Neutrophil (primary cell): ENCODE measurements at regions not wholly inside any gene's neighbourhood (a gene's known extent, or its start where the extent isn't known, plus 50 kb on each side); places are given as distances from the start of the nearest gene placed in this dataset.

ENCODE experiments used
- H3K27ac ChIP-seq: fragments of 200-600 bp; sonication (generic); 2 replicates; pipeline ENCODE4 v1.5.1; 2016; ENCODE audit warnings: mild to moderate bottlenecking, moderate library complexity
- H3K27me3 ChIP-seq: fragments of 200-600 bp; sonication (generic); 2 replicates; pipeline ENCODE4 v1.6.0; 2016; ENCODE audit warnings: mild to moderate bottlenecking
- H3K36me3 ChIP-seq: fragments of 200-600 bp; sonication (generic); 2 replicates; pipeline ENCODE4 v1.5.1; 2017
- H3K4me1 ChIP-seq, 2 experiments: fragments of 200-600 bp in 1 of 2; sonication (generic) in 1 of 2; 1 replicate in 1 of 2; 2 replicates in 1 of 2; pipeline versions ENCODE4 v1.5.1 to v1.6.1; 2013 to 2016; ENCODE audit warnings: low read depth in 1 of 2, low read length in 1 of 2, mild to moderate bottlenecking in 1 of 2, moderate library complexity in 1 of 2; ENCODE audit not compliant: control insufficient read depth in 1 of 2, insufficient read depth in 1 of 2
- H3K4me3 ChIP-seq, 2 experiments: fragments of 200-600 bp in 1 of 2; sonication (generic) in 1 of 2; 1 replicate in 1 of 2; 2 replicates in 1 of 2; pipeline ENCODE4 v1.5.1; 2013 to 2016; ENCODE audit warnings: low read depth in 1 of 2, low read length in 1 of 2, mild to moderate bottlenecking in 1 of 2, moderate library complexity in 1 of 2
- H3K9me3 ChIP-seq: fragments of 200-600 bp; sonication (generic); 2 replicates; pipeline ENCODE4 v1.5.1; 2016
- TF ChIP-seq, protein P1 (sequence below): fragments of 200-600 bp; sonication (generic); IDR thresholded peaks from 2 replicates; pipeline ENCODE4 v1.5.1; 2016; ENCODE audit warnings: antibody characterized with exemption

DNA sequence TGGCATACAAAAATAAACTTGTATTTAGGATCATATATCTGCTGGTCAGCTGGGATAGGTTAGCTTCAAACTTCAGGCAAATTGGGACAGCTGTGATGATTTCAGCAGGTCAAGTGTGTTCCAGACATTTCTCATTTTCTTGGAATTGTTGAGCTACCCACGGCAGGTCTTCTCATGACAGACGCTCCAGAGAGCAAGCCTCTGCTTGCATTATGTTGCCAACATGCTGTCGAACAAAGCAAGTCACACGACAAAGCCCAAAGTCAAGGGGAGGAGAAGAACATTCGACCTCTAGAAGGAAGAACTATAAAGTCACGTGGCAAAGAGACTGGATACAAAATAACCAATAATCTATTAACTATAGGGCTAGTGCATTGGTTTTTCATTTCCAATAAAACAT is 103.5 kb downstream of the RAB18 start:
- H3K9me3 ChIP-seq, result no peaks in the 10 kb centered on the region
- H3K36me3 ChIP-seq, result no peaks in the 10 kb centered on the region
- no peak overlapping the region for H3K4me3 ChIP-seq
- TF ChIP-seq, protein P1, sequence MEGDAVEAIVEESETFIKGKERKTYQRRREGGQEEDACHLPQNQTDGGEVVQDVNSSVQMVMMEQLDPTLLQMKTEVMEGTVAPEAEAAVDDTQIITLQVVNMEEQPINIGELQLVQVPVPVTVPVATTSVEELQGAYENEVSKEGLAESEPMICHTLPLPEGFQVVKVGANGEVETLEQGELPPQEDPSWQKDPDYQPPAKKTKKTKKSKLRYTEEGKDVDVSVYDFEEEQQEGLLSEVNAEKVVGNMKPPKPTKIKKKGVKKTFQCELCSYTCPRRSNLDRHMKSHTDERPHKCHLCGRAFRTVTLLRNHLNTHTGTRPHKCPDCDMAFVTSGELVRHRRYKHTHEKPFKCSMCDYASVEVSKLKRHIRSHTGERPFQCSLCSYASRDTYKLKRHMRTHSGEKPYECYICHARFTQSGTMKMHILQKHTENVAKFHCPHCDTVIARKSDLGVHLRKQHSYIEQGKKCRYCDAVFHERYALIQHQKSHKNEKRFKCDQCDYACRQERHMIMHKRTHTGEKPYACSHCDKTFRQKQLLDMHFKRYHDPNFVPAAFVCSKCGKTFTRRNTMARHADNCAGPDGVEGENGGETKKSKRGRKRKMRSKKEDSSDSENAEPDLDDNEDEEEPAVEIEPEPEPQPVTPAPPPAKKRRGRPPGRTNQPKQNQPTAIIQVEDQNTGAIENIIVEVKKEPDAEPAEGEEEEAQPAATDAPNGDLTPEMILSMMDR, result no peak
- H3K27ac ChIP-seq, result no peak overlapping the region
- peaks cover 4 to 16% of the 10 kb centered on the region in 2 experiments for H3K4me1 ChIP-seq
- peaks cover 15% of the 10 kb centered on the region for H3K27me3 ChIP-seq

DNA sequence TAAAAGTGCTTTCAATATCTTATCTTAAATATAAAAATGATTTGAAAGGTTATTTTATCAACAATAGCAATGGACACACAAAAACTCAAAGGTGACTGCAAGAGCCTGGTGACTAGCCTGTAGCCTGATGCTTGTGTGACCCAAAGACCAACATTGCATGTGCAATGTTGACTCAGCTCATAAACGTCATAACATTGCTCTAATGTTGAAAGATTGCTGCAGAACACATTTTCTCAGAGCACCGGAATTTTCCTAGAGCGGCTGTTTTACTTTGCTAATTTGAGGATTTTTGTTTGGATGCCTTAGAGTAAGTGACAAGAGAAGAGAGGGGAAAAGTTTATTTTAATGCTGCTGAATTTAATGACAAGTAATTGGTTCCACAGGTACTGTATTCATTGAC is 107.1 kb downstream of the RAB18 start:
- Histone ChIP-seq H3K9me3 (no peaks in the 10 kb centered on the region), H3K27me3 (peaks cover 17% of the 10 kb centered on the region), H3K4me3 (no peak overlapping the region), H3K36me3 (no peaks in the 10 kb centered on the region), H3K4me1 (peaks cover 4 to 23% of the 10 kb centered on the region in 2 experiments), H3K27ac (no peak overlapping the region)
- TF ChIP-seq, protein P1, result no peak

DNA sequence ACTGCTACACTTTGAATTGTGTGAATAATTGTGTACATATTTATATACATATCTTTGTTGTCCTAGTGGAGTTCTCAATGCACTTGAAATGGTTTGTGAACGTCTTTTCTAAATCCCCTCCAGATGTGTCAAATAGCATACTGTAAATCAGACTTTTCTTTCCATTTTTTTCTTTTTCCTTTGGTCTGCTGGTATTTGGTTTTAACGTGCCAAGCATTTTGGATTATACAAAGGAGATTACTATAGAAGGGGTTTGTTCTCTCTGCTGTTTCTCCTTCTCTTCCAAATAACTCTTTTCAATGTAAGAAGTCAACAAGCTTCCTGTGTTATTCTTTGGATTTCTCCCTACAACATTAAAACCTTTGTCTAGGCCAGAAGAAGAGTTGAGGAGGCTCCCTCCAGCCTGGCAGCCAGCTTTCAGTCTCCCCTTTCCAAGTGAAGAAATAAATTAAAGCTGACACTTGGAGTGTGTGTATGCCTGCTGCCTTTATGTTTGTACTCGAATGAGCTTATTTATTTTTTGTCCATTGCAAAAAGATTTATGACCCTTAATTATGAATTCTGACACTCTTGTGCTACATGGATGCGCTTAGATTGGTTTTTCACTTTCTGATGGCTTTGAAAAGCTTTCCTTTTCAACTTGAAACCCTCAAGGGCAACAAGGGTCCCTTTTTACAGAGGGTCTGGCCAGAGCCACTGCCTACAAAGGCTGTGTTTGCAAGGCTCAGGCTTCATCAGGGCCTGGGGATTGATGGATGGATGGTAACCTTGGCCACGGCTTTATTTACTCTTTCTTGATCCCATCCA is 107.8 kb downstream of the RAB18 start:
- peaks cover 4 to 23% of the 10 kb centered on the region in 2 experiments for H3K4me1 ChIP-seq
- H3K36me3 ChIP-seq, result no peaks in the 10 kb centered on the region
- H3K27ac ChIP-seq, result no peak overlapping the region
- TF ChIP-seq, protein P1, result no peak
- H3K9me3 ChIP-seq, result no peaks in the 10 kb centered on the region
- H3K27me3 ChIP-seq, result peaks cover 18% of the 10 kb centered on the region
- H3K4me3 ChIP-seq, result no peak overlapping the region

DNA sequence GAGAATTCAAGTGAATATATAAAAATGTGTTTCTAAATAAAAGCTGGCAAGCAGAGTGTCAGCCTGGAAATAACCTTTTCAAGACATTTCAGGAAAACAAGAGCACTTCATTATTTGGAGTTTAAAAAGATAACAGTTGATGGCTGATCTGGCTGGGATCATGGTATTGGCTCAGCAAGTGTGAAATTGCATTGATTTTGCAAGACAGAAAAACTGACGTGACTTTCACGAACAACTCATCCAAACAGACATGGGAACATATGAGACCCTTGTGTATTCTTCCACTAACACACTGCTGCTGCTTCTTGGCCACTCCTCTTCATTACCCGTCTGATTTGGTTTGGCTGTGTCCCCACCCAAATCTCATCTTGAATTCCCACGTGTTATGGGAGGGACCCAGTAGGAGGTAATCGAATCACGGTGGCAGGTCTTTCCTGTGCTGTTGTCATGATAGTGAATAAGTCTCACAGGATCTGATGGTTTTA is 108.5 kb downstream of the RAB18 start:
- TF ChIP-seq, protein P1, result no peak
- Histone ChIP-seq H3K9me3 (no peaks in the 10 kb centered on the region), H3K36me3 (no peaks in the 10 kb centered on the region), H3K27me3 (peaks cover 19% of the 10 kb centered on the region), H3K4me1 (peaks cover 4 to 21% of the 10 kb centered on the region in 2 experiments), H3K4me3 (no peak overlapping the region), H3K27ac (no peak overlapping the region)

DNA sequence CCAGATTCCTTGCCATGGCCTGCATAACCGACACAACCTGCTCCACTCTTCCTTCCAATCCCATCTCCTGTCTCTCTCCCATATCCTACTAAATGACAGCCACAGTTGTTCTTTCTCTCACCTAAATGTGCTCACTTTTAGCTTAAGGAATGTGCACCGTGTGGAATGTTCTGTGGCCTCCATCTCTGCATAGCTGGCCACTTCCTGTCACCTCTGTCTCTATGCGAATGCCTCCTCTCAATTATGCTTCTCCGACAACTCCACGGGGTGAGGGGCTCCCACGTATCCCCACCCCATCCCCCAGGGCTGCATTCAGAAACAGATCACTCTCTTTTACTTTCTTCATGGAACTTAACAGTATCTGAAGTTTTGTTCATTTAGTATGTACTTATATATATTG is 110.7 kb downstream of the RAB18 start:
- Histone ChIP-seq H3K9me3 (no peaks in the 10 kb centered on the region), H3K27ac (peak overlapping the region; percentile 19), H3K36me3 (no peaks in the 10 kb centered on the region), H3K27me3 (peaks cover 41% of the 10 kb centered on the region), H3K4me3 (no peak overlapping the region), H3K4me1 (peaks cover 0 to 7% of the 10 kb centered on the region in 2 experiments)
- TF ChIP-seq, protein P1, result no peak
